T-helper 2 cell (primary cell): ENCODE measurements at regions not wholly inside any gene's neighbourhood (a gene's known extent, or its start where the extent isn't known, plus 50 kb on each side); places are given as distances from the start of the nearest gene placed in this dataset.

ENCODE experiments used
- DNase-seq, 5 experiments: peaks; one replicate each; pipeline versions ENCODE4 v3.0.0 to v3.0.0-alpha.2; 2012 to 2022

- no peak for DNase-seq
Observed at GRCh38 chr9:109953300-109953699, 173.3 kb downstream of the PALM2AKAP2 start.

GRCh38 chr9:109953813-109954497 is 174.0 kb downstream of the PALM2AKAP2 start:
- no peak for DNase-seq

- no peak for DNase-seq
Observed at GRCh38 chr9:109956717-109957440, 176.9 kb downstream of the PALM2AKAP2 start.

- DNase-seq: no peak
Observed at GRCh38 chr9:109959679-109960078, 179.7 kb downstream of the PALM2AKAP2 start.

GRCh38 chr9:109961626-109962025 is 181.6 kb downstream of the PALM2AKAP2 start:
- DNase-seq: no peak

GRCh38 chr9:109962215-109962614 is 182.2 kb downstream of the PALM2AKAP2 start:
- DNase-seq: no peak

- DNase-seq: no peak
Observed at GRCh38 chr9:109963079-109963478, 183.1 kb downstream of the PALM2AKAP2 start.

- no peak for DNase-seq
Observed at GRCh38 chr9:109966643-109967368, 186.8 kb downstream of the PALM2AKAP2 start.

- peak in 1 of 5 experiments; percentile 90 for DNase-seq
Observed at GRCh38 chr9:109967651-109968642, 187.9 kb downstream of the PALM2AKAP2 start.

GRCh38 chr9:109969011-109969410 is 189.0 kb downstream of the PALM2AKAP2 start:
- peak in 1 of 5 experiments; percentile 40 for DNase-seq

- no peak for DNase-seq
Observed at GRCh38 chr9:109969573-109970237, 189.7 kb downstream of the PALM2AKAP2 start.

- DNase-seq: no peak
Observed at GRCh38 chr9:109971226-109971625, 191.2 kb downstream of the PALM2AKAP2 start.

- peak in 1 of 5 experiments; percentile 72 for DNase-seq
Observed at GRCh38 chr9:109972026-109972882, 192.3 kb downstream of the PALM2AKAP2 start.

GRCh38 chr9:109973336-109973735 is 193.3 kb downstream of the PALM2AKAP2 start:
- DNase-seq: peak in 1 of 5 experiments; percentile 54

GRCh38 chr9:109974143-109974917 is 194.3 kb downstream of the PALM2AKAP2 start:
- peak in 2 of 5 experiments; percentile 50 to 96 for DNase-seq

GRCh38 chr9:109974918-109975276 is 194.9 kb downstream of the PALM2AKAP2 start:
- DNase-seq: no peak

GRCh38 chr9:109975574-109976295 is 195.7 kb downstream of the PALM2AKAP2 start:
- DNase-seq: no peak

- no peak for DNase-seq
Observed at GRCh38 chr9:109976303-109976702, 196.3 kb downstream of the PALM2AKAP2 start.

- DNase-seq: no peak
Observed at GRCh38 chr9:109977521-109977920, 197.5 kb downstream of the PALM2AKAP2 start.
